ENCODE measurements at regions not wholly inside any gene's neighbourhood (a gene's known extent, or its start where the extent isn't known, plus 50 kb on each side); places are given as distances from the start of the nearest gene placed in this dataset.

DNA sequence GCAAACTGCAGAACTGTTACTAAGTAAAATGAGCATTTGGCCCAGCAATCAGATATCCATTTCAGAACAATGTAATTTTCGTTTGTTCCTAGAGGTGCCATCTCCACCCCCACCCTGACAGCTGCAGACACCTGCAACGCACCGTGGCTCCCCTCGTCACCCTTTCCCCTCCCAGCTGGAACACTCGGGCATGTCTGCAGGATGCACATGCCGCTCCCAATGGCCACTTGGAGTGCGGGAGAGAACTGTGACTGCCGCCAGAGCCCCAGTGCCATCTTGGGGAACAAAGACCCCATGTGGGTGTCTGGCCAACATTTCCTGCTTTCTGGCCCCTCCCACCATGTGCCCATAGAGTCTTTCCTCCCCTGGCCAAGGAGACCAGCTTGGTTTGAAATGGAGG, 436.2 kb downstream of the PCDH10 start:
- H3K4me1 ChIP-seq, result no peaks in the 10 kb centered on the region
- no peaks in the 10 kb centered on the region for H3K27me3 ChIP-seq (replicated peaks in 1 of 7)
- no peak for DNase-seq
- H3K27ac ChIP-seq, result no peak overlapping the region
- no peaks in the 10 kb centered on the region for H3K36me3 ChIP-seq
- 83 to 95% (median 90%) methylated on average over 8 of the region's 8 CpGs for WGBS, 5 donors
- H3K9me3 ChIP-seq, result peaks cover 0 to 19% (median 11%) of the 10 kb centered on the region in 8 donors
- intact Hi-C loops (cut with DNase I; ENCODE audit: low total_unique reads), result no loop called here
- no peak overlapping the region for H3K4me3 ChIP-seq
- no peak for TF ChIP-seq POLR2AphosphoS5 (IDR thresholded peaks at IDR 0.05)

DNA sequence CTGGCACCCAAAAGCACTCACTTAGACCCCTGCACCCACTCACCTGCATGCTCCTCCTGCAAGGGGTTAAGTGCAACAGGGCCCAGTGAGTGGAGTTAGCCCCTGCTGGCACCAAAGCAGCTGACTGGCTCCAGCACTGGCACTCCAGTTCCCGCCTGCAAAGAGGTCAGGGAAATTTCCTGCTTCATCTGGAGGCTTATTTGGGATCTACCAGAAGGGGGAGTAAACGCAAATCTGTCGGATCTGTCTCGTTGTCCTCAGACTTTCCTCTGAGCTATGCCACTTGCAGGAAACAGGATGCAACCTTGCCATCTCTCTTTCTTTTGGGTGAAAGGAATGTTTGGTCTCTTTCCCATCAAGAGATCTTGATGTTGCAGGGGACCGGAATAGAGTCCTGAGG, 435.6 kb downstream of the PCDH10 start:
- Histone ChIP-seq H3K27ac (no peak overlapping the region), H3K4me1 (no peaks in the 10 kb centered on the region), H3K9me3 (peaks cover 0 to 19% (median 11%) of the 10 kb centered on the region in 8 donors), H3K27me3 (replicated peaks in 1 of 7) (no peaks in the 10 kb centered on the region), H3K4me3 (no peak overlapping the region), H3K36me3 (no peaks in the 10 kb centered on the region)
- no peak for DNase-seq
- intact Hi-C loops (cut with DNase I; ENCODE audit: low total_unique reads), result no loop called here
- WGBS, 5 donors, result 81 to 90% (median 85%) methylated on average over 5 of the region's 5 CpGs
- TF ChIP-seq, protein P1, sequence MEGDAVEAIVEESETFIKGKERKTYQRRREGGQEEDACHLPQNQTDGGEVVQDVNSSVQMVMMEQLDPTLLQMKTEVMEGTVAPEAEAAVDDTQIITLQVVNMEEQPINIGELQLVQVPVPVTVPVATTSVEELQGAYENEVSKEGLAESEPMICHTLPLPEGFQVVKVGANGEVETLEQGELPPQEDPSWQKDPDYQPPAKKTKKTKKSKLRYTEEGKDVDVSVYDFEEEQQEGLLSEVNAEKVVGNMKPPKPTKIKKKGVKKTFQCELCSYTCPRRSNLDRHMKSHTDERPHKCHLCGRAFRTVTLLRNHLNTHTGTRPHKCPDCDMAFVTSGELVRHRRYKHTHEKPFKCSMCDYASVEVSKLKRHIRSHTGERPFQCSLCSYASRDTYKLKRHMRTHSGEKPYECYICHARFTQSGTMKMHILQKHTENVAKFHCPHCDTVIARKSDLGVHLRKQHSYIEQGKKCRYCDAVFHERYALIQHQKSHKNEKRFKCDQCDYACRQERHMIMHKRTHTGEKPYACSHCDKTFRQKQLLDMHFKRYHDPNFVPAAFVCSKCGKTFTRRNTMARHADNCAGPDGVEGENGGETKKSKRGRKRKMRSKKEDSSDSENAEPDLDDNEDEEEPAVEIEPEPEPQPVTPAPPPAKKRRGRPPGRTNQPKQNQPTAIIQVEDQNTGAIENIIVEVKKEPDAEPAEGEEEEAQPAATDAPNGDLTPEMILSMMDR (IDR thresholded peaks at IDR 0.05 in 8 of 11, conservative IDR thresholded peaks at IDR 0.05 in 3 of 11), result no peak
- TF ChIP-seq POLR2AphosphoS5 (IDR thresholded peaks at IDR 0.05) (no peak), POLR2A (IDR thresholded peaks at IDR 0.05) (no peak)

- intact Hi-C loops (cut with DNase I; ENCODE audit: low total_unique reads), result no loop called here
- Histone ChIP-seq H3K27me3 (replicated peaks in 1 of 7) (no peaks in the 10 kb centered on the region), H3K4me3 (no peak overlapping the region), H3K36me3 (no peaks in the 10 kb centered on the region), H3K4me1 (no peaks in the 10 kb centered on the region), H3K9me3 (peaks cover 0 to 19% (median 11%) of the 10 kb centered on the region in 8 donors), H3K27ac (no peak overlapping the region)
- no peak for DNase-seq
- TF ChIP-seq POLR2A (IDR thresholded peaks at IDR 0.05) (no peak), POLR2AphosphoS5 (IDR thresholded peaks at IDR 0.05) (no peak)
- TF ChIP-seq, protein P1 (IDR thresholded peaks at IDR 0.05 in 8 of 11, conservative IDR thresholded peaks at IDR 0.05 in 3 of 11), result no peak
- 81 to 94% (median 92%) methylated on average over 2 of the region's 2 CpGs for WGBS, 5 donors
Observed at GRCh38 chr4:133581996-133582619, 433.0 kb downstream of the PCDH10 start.

GRCh38 chr4:133574248-133574647, 425.2 kb downstream of the PCDH10 start:
- intact Hi-C loops (cut with DNase I; ENCODE audit: low total_unique reads), result no loop called here
- Histone ChIP-seq H3K4me1 (no peaks in the 10 kb centered on the region), H3K36me3 (no peaks in the 10 kb centered on the region), H3K27ac (no peak overlapping the region), H3K4me3 (no peak overlapping the region), H3K27me3 (replicated peaks in 1 of 7) (no peaks in the 10 kb centered on the region), H3K9me3 (no peaks in the 10 kb centered on the region)
- TF ChIP-seq POLR2AphosphoS5 (IDR thresholded peaks at IDR 0.05) (no peak), POLR2A (IDR thresholded peaks at IDR 0.05) (no peak)
- TF ChIP-seq, protein P1 (IDR thresholded peaks at IDR 0.05 in 8 of 11, conservative IDR thresholded peaks at IDR 0.05 in 3 of 11), result no peak
- WGBS, 5 donors, result 88 to 97% (median 95%) methylated on average over 1 of the region's 1 CpG
- DNase-seq, result no peak
